ENCODE measurements at regions not wholly inside any gene's neighbourhood (a gene's known extent, or its start where the extent isn't known, plus 50 kb on each side); places are given as distances from the start of the nearest gene placed in this dataset.

- peak in 1 of 2 experiments; percentile 36; a peak in 1 of 6 replicates for ATAC-seq
- H3K4me2 ChIP-seq, result peak overlapping the region; percentile 38; the same call in 2 of the 3 replicates
- DNase-seq (ENCODE audit: low read depth in 1 of 2, low spot score in 1 of 2), result peak in 1 of 2 experiments; percentile 2
- ChIA-PET CTCF (no interaction called here), POLR2A (no interaction called here)
- no peaks in the 10 kb centered on the region for H3K9me3 ChIP-seq
- no peak overlapping the region; a peak in 1 of 6 replicates for H3K27ac ChIP-seq
- WGBS (ENCODE audit: missing lambda C conversion rate), result 69% methylated on average over 3 of the region's 3 CpGs
- peaks cover 27% of the 10 kb centered on the region for H3K4me1 ChIP-seq
- H3K4me3 ChIP-seq, result no peak overlapping the region
- no peak for TF ChIP-seq SREBF2 (IDR thresholded peaks at IDR 0.05)
- no peak for TF ChIP-seq BCL3 (IDR thresholded peaks at IDR 0.05)
- TF ChIP-seq ZFP36 (IDR thresholded peaks at IDR 0.05; ENCODE audit: borderline replicate concordance, partially characterized antibody), result no peak
- no peak for TF ChIP-seq EP300 (IDR thresholded peaks at IDR 0.05)
- no peak for TF ChIP-seq FOSL2 (IDR thresholded peaks at IDR 0.05)
- TF ChIP-seq FOSL2 (CRISPR knock-in tag; IDR thresholded peaks at IDR 0.05), result no peak
- TF ChIP-seq RARB (CRISPR knock-in tag; IDR thresholded peaks at IDR 0.05), result no peak
- no peak for TF ChIP-seq RCOR1 (IDR thresholded peaks at IDR 0.05; ENCODE audit: low read depth, low read length)
- no peak for TF ChIP-seq NFE2L2 (conservative IDR thresholded peaks at IDR 0.05; ENCODE audit: low read length)
- TF ChIP-seq HDAC2 (IDR thresholded peaks at IDR 0.05), result no peak
- no peak for TF ChIP-seq REST (IDR thresholded peaks at IDR 0.05)
- no peak for TF ChIP-seq E2F6 (IDR thresholded peaks at IDR 0.05; ENCODE audit: borderline replicate concordance, low read depth)
- TF ChIP-seq POLR2A (IDR thresholded peaks at IDR 0.05; ENCODE audit: low read length), result no peak
- TF ChIP-seq ATOH8 (CRISPR knock-in tag; IDR thresholded peaks at IDR 0.05; ENCODE audit: low read depth), result no peak
- no peak for TF ChIP-seq MAFK (IDR thresholded peaks at IDR 0.05; ENCODE audit: partially characterized antibody)
- no peak for TF ChIP-seq ZC3H11A (IDR thresholded peaks at IDR 0.05)
- TF ChIP-seq PHF8 (IDR thresholded peaks at IDR 0.05; ENCODE audit: borderline replicate concordance, low read depth), result no peak
- TF ChIP-seq ZSCAN20 (CRISPR knock-in tag; IDR thresholded peaks at IDR 0.05), result no peak
- FAIRE-seq, result no peak
Measured at GRCh38 chr4:123017636-123018395, 95.4 kb upstream of the NUDT6 start.

GRCh38 chr4:123018396-123018775, 96.0 kb upstream of the NUDT6 start:
- H3K4me3 ChIP-seq, result no peak overlapping the region
- CTCF ChIA-PET, result no interaction called here
- 58% methylated on average over 3 of the region's 3 CpGs for WGBS (ENCODE audit: missing lambda C conversion rate)
- H3K27ac ChIP-seq, result no peak overlapping the region
- peak overlapping the region; percentile 38; the same call in 1 of the 3 replicates for H3K4me2 ChIP-seq
- FAIRE-seq, result no peak
- POLR2A ChIA-PET, result no interaction called here
- no peak for ATAC-seq
- no peak for DNase-seq (ENCODE audit: low read depth in 1 of 2, low spot score in 1 of 2)
- peaks cover 27% of the 10 kb centered on the region for H3K4me1 ChIP-seq
- no peaks in the 10 kb centered on the region for H3K9me3 ChIP-seq
- TF ChIP-seq EP300 (IDR thresholded peaks at IDR 0.05) (no peak), FOSB (CRISPR knock-in tag; IDR thresholded peaks at IDR 0.05) (no peak), CHD4 (IDR thresholded peaks at IDR 0.05; ENCODE audit: borderline replicate concordance) (no peak), CHD2 (IDR thresholded peaks at IDR 0.05; ENCODE audit: low read length, partially characterized antibody) (no peak), KDM1A (IDR thresholded peaks at IDR 0.05; ENCODE audit: low read depth) (no peak), KDM5A (IDR thresholded peaks at IDR 0.05) (no peak), RAD21 (conservative IDR thresholded peaks at IDR 0.05 in 1 of 2, IDR thresholded peaks at IDR 0.05 in 1 of 2) (no peak), RFX5 (IDR thresholded peaks at IDR 0.05) (no peak), HMGXB4 (CRISPR knock-in tag; IDR thresholded peaks at IDR 0.05; ENCODE audit: borderline replicate concordance) (no peak), ZSCAN20 (CRISPR knock-in tag; IDR thresholded peaks at IDR 0.05) (no peak), MAFK (IDR thresholded peaks at IDR 0.05; ENCODE audit: partially characterized antibody) (no peak), POLR2AphosphoS2 (conservative IDR thresholded peaks at IDR 0.05; ENCODE audit: low read length) (no peak), E2F6 (IDR thresholded peaks at IDR 0.05; ENCODE audit: borderline replicate concordance, low read depth) (no peak)
